ENCODE measurements at regions not wholly inside any gene's neighbourhood (a gene's known extent, or its start where the extent isn't known, plus 50 kb on each side); places are given as distances from the start of the nearest gene placed in this dataset.

GRCh38 chr18:2368102-2368501, 203.2 kb downstream of the METTL4 start:
- intact Hi-C loops (cut with DNase I): no loop called here

DNA sequence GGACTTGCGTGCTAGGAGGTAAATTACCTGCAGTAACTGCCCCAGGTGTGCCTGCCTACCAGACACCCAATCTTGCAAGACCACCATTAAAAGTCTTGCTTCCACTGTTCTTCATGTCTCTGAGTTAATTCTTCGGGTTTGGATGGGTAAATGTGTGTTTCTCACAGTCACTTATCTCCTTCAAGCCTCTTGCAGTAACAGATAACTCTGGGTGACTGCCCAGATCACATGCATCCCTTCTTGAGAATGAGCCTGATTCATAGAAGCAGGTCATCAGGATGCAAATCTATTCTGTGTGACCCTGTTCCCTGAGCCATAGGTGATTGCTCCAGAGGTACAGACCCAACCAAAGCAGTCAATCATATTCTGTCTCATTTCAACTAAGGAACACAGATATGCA, 194.6 kb downstream of the METTL4 start:
- DNase-seq: no peak
- intact Hi-C loops (cut with DNase I): no loop called here

More at GRCh38 chr18:2368102-2368501, 203.2 kb downstream of the METTL4 start:
- no peak for DNase-seq

- intact Hi-C loops (cut with DNase I): no loop called here
Observed at GRCh38 chr18:2380101-2380500, 191.2 kb downstream of the METTL4 start.

GRCh38 chr18:2381539-2381938, 189.8 kb downstream of the METTL4 start:
- no peak for DNase-seq
- intact Hi-C loops (cut with DNase I): no loop called here

More at GRCh38 chr18:2380101-2380500, 191.2 kb downstream of the METTL4 start:
- no peak for DNase-seq

DNA sequence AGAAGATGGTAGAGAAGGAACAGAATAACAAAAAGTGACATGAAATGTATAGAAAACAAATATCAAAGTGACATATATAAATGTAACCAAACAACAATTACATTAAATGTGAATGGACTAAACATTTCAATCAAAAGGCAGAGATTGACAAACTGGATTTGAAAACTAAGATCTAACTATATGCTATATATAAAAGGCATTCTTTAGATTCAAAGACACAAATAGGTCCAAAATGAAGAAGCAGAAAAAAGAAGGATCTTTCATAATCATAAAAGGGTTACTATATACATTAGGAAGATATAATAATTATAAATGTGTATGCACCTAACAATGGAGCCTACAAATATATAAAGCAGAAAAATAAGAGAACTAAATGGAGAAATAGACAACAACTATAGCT, 183.7 kb downstream of the METTL4 start:
- intact Hi-C loops (cut with DNase I): no loop called here
- no peak for DNase-seq

- no peak for DNase-seq
- intact Hi-C loops (cut with DNase I): no loop called here
Observed at GRCh38 chr18:2390158-2390557, 181.1 kb downstream of the METTL4 start.

DNA sequence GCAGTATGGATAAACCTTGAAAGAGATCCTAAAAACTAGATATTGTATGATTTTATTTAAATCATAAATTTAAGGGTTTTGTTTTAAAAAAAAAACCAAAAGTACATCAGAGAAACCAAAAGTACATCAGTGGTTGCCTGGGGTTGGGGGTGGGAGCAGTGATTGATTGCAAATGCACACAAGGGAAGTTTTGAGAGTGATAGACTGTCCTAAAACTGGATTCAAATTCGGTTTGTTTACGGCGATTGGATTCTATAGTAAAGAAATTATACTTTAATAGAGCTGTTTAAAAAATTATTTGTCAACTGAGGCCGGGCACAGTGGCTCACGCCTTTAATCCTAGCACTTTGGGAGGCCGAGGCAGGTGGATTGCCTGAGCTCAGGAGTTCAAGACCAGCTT, 179.8 kb downstream of the METTL4 start:
- intact Hi-C loops (cut with DNase I): no loop called here
- no peak for DNase-seq

- intact Hi-C loops (cut with DNase I): no loop called here
- DNase-seq: no peak
Observed at GRCh38 chr18:2392446-2392845, 178.9 kb downstream of the METTL4 start.

GRCh38 chr18:2394684-2395083, 176.6 kb downstream of the METTL4 start:
- intact Hi-C loops (cut with DNase I): no loop called here
- DNase-seq: no peak

- DNase-seq: no peak
- intact Hi-C loops (cut with DNase I): no loop called here
Observed at GRCh38 chr18:2395427-2396161, 175.7 kb downstream of the METTL4 start.

DNA sequence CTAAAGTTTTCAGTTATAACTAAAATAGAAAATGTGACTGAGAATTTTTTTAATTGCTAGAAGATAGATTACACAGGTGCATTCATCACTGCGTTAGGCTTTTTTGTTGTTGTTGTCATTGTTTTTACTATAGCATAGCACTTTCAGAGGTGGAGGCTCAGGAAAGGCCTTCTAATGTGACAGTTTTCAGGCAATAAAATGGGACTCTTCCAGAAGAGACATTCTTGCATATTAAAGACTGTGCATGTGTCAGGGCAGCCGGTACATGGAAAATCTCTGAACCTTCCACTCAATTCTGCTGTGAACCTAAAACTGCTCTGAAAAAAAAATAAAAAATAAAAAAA, 175.2 kb downstream of the METTL4 start:
- no peak for DNase-seq
- intact Hi-C loops (cut with DNase I): no loop called here

DNA sequence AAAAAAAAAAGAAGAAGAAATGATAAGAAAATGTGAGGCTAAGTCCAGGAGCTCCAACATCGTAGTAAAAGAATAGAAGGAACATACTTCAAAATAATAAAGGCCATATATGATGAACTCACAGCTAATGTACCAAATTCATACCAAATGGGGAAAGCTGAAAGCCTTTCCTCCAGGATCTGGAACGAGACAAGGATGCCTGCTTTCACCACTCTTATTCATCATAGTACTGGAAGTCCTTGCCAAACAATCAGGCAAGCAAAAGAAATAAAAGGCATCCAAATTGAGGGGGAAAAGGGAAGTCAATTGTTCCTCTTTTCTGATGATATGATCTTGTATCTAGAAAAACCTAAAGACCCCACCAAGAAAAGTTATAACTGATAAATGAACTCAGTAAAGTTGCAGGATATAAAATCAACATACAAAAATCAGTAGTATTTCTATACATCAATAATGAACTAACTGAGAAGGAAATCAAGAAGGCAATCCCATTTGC, 170.6 kb downstream of the METTL4 start:
- intact Hi-C loops (cut with DNase I): no loop called here
- DNase-seq: no peak

- no peak for DNase-seq
- intact Hi-C loops (cut with DNase I): no loop called here
Observed at GRCh38 chr18:2402084-2402483, 169.2 kb downstream of the METTL4 start.

- intact Hi-C loops (cut with DNase I): no loop called here
- DNase-seq: no peak
Observed at GRCh38 chr18:2406544-2406943, 164.8 kb downstream of the METTL4 start.

GRCh38 chr18:2407961-2408360, 163.3 kb downstream of the METTL4 start:
- DNase-seq: no peak
- intact Hi-C loops (cut with DNase I): no loop called here

- DNase-seq: no peak
- intact Hi-C loops (cut with DNase I): no loop called here
Observed at GRCh38 chr18:2409906-2410305, 161.4 kb downstream of the METTL4 start.

DNA sequence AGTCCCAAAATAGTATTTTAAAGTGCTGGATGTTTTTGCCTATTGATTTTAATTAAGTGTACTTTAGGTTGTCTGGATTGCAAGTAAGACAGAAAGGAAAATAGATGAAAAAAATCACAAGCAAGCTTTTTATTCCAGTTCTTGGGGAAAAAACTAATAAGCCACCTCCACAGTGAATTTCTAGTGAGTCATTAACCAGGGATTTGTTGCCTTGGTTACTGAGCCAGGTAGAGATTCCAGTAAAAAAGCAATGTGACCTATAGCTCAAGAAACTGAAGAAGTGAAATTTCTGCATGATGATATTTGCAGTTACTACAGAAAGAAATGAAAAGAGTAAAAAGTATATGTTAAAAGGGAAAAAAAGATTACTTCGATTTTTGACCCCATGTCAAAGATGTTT, 160.6 kb downstream of the METTL4 start:
- peak in 2 of 42 donors; percentile 10 to 33 for DNase-seq
- intact Hi-C loops (cut with DNase I): no loop called here

DNA sequence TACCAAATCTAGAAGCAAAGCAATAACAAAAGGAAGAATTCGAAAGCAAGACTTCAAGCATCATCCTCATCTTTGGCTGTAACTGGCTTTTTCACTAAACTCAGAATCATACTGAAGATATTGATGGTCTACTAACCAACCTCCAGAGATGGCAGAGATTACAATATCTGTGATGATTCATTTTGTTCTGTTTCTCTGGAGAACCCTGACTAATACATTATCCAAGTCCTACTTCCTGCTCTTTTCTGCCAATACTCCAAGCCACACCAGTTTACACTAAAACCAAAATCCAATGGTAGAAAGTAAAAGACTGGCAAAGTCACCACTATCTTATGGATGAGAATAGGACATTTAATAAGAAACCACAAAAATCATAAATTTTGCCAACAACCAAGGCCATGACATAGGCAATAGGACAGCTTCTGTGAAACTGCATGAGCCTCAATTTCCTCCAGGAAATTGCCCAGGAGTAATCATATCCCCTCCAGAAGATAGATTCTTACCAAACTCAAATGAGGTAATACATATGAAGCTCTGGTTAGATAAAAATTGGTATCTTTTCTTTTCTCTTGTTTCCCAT, 159.8 kb downstream of the METTL4 start:
- intact Hi-C loops (cut with DNase I): no loop called here
- no peak for DNase-seq

GRCh38 chr18:2412281-2412680, 159.0 kb downstream of the METTL4 start:
- no peak for DNase-seq
- intact Hi-C loops (cut with DNase I): no loop called here

DNA sequence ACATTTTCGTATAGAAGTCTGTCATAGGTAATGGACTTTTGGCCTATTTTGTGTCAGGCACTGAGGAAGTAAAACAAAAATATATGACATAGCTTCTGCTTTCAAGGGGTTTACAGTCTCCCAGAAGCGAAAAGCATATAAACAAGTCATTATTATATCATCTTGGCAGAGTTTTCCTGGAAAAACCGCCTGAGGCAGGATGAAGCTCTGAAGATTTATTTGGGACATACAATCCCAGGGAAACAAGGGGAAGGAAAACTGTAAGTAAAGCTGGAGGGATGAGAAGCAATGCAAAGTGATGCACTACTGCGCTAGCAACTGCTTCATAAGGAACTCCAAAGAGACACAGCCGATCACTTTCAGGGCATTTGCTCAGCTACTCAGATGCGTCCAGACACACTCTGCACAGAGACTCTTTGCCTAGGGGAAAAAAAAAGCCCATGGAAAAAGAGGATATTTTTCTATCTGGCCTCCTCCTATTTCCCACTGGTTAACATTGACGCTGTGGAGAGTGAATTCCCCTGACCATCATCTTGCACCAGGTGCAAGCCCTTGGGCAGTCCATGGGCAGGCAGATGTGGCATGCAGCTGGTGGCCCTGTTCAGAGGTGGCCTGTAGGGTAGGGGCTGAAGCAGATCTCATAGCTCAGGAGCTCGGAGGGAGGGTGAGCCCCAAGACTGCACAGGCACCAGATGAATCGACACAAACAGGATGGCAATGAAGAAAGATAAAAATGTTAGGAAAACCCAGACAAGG, 158.1 kb downstream of the METTL4 start:
- intact Hi-C loops (cut with DNase I): no loop called here

More for the DNA sequence above, 158.1 kb downstream of the METTL4 start:
- DNase-seq: no peak

All from head of caudate nucleus (tissue), 42 donors.